ENCODE measurements at regions not wholly inside any gene's neighbourhood (a gene's known extent, or its start where the extent isn't known, plus 50 kb on each side); places are given as distances from the start of the nearest gene placed in this dataset.

- no peak for DNase-seq
- ATAC-seq, result no peak
These were observed 95.6 kb upstream of the TJP1 start for GRCh38 chr15:29917600-29918597.

DNA sequence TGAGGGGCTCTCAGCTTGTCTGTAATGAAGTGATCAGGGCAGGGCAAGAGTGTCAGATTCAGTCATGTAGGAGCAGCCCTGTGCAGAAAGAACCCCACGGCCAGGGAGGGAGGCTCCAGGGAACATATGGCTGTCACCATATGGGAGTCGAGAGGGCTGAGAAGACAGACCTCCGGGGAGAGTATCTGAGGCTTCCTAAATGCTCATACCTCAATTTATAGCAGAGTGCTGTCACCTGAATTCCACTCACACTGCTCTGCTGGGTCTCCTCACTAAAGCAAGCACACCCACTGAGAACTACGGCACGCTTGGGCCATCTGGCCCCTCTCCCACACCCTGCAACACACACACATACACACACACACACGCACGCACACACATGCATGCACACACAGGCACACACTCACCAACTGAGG is 92.3 kb upstream of the TJP1 start:
- ATAC-seq (no peak), DNase-seq (no peak)

DNA sequence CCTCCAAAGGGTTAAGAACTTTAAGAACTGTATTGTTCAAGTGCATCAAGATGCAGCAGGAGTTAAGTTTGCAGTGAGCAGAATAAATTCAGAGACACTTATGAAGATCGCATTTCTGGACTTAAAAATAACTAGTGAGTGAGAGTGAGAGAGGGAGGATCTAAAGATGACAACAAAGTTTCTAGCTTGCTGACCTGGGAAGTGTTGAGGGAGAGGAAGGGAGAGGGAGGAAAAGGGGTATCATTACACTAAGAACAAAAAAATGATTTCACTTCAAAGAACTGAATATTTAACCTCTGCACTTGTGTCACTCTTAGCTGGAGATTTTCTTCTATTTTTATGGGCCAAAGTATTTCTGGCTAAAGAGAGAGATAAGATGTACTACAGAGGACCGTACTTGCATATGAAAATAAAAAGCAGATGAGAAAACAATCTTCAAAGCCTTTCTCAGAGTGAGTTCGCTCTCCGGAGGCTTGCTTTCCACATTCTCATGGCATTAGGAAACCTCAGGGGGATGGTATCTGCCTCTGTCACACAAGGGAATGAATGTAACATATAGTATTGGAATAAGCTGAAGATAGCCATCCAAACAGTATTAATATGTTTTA is 91.4 kb upstream of the TJP1 start:
- DNase-seq (no peak), ATAC-seq (no peak)

DNA sequence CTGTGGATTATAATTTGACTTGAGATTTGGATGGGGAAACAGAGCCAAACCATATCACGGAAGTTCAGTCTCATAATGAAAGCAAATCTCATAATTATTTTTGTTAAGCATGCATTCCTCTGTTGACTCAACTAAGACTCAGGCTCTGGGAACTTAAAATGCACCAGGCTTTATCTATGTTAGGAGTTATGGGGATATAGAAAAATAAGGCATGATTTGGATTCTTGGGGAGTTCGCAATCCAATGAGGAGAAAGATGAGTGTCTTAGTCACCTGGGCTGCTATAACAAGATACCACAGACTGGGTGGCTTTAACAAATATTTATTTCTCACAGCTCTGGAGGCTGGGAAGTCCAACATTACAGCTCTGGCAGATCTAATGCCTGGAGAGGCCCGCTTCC is 89.4 kb upstream of the TJP1 start:
- DNase-seq (no peak), ATAC-seq (no peak)

- DNase-seq (no peak), ATAC-seq (no peak)
These were observed 87.8 kb upstream of the TJP1 start for GRCh38 chr15:29910068-29910467.

- DNase-seq, result no peak
- no peak for ATAC-seq
These were observed 82.6 kb upstream of the TJP1 start for GRCh38 chr15:29904757-29905417.

DNA sequence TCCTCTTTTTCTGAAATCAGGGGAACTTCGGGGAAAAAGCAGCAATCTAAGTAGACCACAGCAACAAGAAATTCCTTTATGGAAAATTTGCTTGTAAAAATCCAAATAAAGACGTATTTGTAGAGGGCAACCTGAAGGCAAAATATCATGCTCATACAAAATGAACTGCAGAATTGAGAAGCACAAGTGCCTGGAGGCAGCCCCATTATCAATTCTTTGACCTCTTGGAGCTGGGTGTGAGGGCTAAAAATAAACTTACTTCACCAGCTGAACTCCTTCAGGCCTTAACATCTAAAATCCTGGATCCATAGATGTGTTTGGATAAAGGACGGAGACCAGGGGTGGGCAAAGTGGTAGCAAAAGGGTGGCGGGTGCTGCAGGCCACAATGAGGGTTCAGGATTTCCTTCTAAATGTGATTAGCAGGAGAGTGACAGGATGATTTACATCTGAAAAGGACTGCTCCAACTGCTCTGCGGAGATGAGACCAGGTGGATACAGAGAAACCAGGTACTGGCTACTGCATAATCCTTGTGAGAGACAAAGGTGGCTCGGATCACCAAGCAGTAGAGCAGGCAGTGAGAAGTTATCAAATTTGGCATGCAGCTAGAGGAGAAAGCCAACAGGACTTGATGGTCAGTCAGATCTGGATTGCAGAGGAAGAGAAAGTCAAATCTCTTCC is 81.7 kb upstream of the TJP1 start:
- no peak for DNase-seq
- ATAC-seq, result no peak

DNA sequence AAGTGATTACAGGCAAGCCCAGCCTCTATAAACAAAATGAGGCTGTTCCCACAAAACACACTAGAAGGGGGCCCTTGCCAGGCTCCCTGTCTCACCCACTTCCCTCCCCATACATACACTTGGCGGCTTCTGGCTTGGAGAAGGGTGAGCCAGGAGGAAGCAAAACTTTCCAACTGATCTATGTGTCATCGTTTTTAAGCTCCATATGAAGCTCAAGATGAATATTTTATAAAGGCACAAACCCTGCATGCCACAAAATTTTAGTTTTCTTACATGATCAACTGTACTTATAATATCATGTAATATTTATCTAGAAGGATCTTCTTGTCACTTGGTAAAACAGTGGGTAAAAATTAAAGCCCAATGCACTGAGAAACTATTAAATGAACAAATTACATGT is 80.8 kb upstream of the TJP1 start:
- ATAC-seq (no peak), DNase-seq (no peak)

GRCh38 chr15:29900237-29901189 is 78.2 kb upstream of the TJP1 start:
- ATAC-seq (no peak), DNase-seq (no peak)

DNA sequence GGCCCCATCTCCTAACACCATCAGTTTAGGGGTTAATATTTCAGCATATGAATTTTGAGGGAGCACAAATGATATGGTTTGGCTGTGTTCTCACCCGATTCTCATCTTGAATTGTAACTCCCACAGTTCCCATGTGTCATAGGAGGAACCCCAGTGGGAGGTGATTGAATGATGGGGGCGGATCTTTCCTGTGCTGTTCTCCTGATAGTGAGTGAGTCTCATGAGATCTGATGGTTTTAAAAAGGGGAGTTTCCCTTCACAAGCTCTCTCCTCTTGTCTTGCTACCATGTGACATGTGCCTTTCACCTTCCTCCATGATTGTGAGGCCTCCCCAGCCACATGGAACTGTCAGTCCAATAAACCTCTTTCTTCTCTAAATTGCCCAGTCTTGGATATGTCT is 73.8 kb upstream of the TJP1 start:
- no peak for DNase-seq

DNA sequence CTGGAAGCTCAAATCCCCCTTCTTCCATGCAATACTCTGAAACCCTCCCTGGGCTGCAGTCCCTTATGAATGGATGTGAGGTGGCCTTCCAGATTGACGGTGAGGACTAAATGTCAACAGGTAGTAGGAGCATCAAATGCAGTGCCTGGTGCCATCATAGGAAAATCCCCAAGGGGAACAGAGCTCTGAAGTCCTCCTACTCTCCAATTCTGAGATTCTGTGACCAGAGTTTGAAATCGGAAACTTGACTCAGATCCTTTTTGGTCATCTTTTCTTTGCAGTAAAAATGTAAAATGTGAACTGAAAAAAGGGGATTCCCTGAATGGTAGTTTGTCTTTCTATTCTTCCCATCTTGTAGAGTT is 68.8 kb upstream of the TJP1 start:
- no peak for DNase-seq
- no peak for ATAC-seq

More for the DNA sequence above, 73.8 kb upstream of the TJP1 start:
- no peak for ATAC-seq

GRCh38 chr15:29890336-29891095 is 68.2 kb upstream of the TJP1 start:
- no peak for ATAC-seq
- DNase-seq, result no peak

GRCh38 chr15:29889542-29890329 is 67.5 kb upstream of the TJP1 start:
- DNase-seq (no peak), ATAC-seq (no peak)

GRCh38 chr15:29888646-29889045 is 66.4 kb upstream of the TJP1 start:
- DNase-seq (no peak), ATAC-seq (no peak)

DNA sequence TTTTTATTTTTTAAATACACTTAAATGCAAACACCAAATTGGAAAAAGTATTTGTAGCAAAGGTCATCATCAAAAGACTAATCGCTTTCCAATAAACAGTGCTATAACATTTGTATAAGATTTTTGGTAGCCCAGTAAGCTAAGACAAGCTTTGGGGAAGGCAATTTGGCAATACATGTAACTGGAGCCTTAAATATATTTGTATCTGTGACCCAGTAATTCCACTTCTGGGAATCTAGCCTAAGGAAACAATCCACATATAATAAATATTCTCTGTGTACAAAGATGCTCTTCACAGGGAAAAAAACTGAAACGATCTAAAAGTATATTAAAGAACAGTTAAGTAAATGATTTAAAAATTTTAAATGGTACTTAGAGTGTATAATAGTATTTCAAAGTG is 65.5 kb upstream of the TJP1 start:
- DNase-seq (no peak), ATAC-seq (no peak)

- ATAC-seq, result no peak
- DNase-seq, result no peak
These were observed 62.9 kb upstream of the TJP1 start for GRCh38 chr15:29885183-29885582.

DNA sequence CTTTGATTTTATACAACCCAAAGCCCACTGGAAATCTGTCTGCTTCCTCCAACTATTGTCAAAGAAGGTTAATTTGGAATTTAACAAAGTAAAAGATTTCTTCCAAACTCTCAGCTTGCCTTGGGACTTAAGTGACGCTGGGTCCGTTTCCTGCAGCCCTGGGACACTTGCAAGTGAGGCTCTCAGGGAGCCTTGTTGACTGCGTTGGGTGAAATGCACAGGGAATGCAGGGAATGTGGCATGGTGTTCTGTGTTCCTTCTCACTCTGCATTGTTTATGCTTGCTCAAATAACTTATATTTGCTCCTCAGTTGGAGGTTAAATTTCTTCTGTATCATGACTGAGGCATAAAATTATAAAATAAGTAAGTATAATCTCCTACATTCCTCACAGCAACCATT is 60.9 kb upstream of the TJP1 start:
- no peak for DNase-seq

GRCh38 chr15:29880886-29881285 is 58.6 kb upstream of the TJP1 start:
- no peak for DNase-seq
- no peak for ATAC-seq

More for the DNA sequence above, 60.9 kb upstream of the TJP1 start:
- ATAC-seq, result no peak

- no peak for DNase-seq
- no peak for ATAC-seq
These were observed 58.1 kb upstream of the TJP1 start for GRCh38 chr15:29880341-29880740.

- no peak for DNase-seq
These were observed 52.7 kb upstream of the TJP1 start for GRCh38 chr15:29874977-29875376.

More at GRCh38 chr15:29874977-29875376, 52.7 kb upstream of the TJP1 start:
- ATAC-seq, result no peak

All from stimulated activated naive CD8-positive, alpha-beta T cell treated with anti-CD3 and anti-CD28 coated beads, Interleukin-15, Interleukin-2, amounts not matched to agents 100 U/mL and 50 U/mL, for 24 hours (primary cell).